Stimulated activated CD4-positive, alpha-beta T cell treated with anti-CD3 and anti-CD28 coated beads, Interleukin-12 subunit alpha, Interleukin-12 subunit beta, amount 100 ng/mL, for 4 hours (primary cell): ENCODE measurements at regions not wholly inside any gene's neighbourhood (a gene's known extent, or its start where the extent isn't known, plus 50 kb on each side); places are given as distances from the start of the nearest gene placed in this dataset.
"Not testable (repeated sequence)": the region's sequence is repeated elsewhere in the genome, so short reads cannot be mapped to it uniquely, and the experiment has no call there.

Source experiments
- DNase-seq: peaks from one replicate; pipeline ENCODE4 v3.0.0-alpha.2; 2020

GRCh38 chr5:61215996-61216395 is 53.7 kb upstream of the SMIM15 start:
- DNase-seq: no peak

- DNase-seq: no peak
These were observed 54.5 kb upstream of the SMIM15 start for GRCh38 chr5:61216741-61217140.

- DNase-seq: no peak
These were observed 54.9 kb upstream of the SMIM15 start for GRCh38 chr5:61217214-61217613.

GRCh38 chr5:61228229-61228628 is 66.0 kb upstream of the SMIM15 start:
- DNase-seq: no peak

GRCh38 chr5:61228691-61229280 is 66.5 kb upstream of the SMIM15 start:
- DNase-seq: no peak

- no peak for DNase-seq
These were observed 67.1 kb upstream of the SMIM15 start for GRCh38 chr5:61229416-61229815.

- no peak for DNase-seq
These were observed 68.2 kb upstream of the SMIM15 start for GRCh38 chr5:61230492-61230891.

GRCh38 chr5:61231813-61232212 is 69.5 kb upstream of the SMIM15 start:
- no peak for DNase-seq

GRCh38 chr5:61232490-61233050 is 70.3 kb upstream of the SMIM15 start:
- no peak for DNase-seq

- DNase-seq: no peak
These were observed 71.8 kb upstream of the SMIM15 start for GRCh38 chr5:61234019-61234418.

- DNase-seq: not testable (repeated sequence)
These were observed 74.4 kb upstream of the SMIM15 start for GRCh38 chr5:61236715-61237114.

GRCh38 chr5:61245486-61245885 is 83.2 kb upstream of the SMIM15 start:
- no peak for DNase-seq

GRCh38 chr5:61245936-61246335 is 83.7 kb upstream of the SMIM15 start:
- DNase-seq: no peak

- no peak for DNase-seq
These were observed 84.6 kb upstream of the SMIM15 start for GRCh38 chr5:61246768-61247307.

GRCh38 chr5:61251874-61252642 is 80.0 kb upstream of the ZSWIM6 start:
- no peak for DNase-seq

- no peak for DNase-seq
These were observed 79.5 kb upstream of the ZSWIM6 start for GRCh38 chr5:61252643-61252925.

GRCh38 chr5:61253547-61253946 is 78.5 kb upstream of the ZSWIM6 start:
- no peak for DNase-seq

GRCh38 chr5:61254969-61255555 is 77.0 kb upstream of the ZSWIM6 start:
- DNase-seq: no peak

GRCh38 chr5:61256474-61256873 is 75.6 kb upstream of the ZSWIM6 start:
- DNase-seq: no peak

- no peak for DNase-seq
These were observed 74.6 kb upstream of the ZSWIM6 start for GRCh38 chr5:61257421-61257820.

GRCh38 chr5:61261136-61261535 is 70.9 kb upstream of the ZSWIM6 start:
- DNase-seq: no peak

- no peak for DNase-seq
These were observed 70.0 kb upstream of the ZSWIM6 start for GRCh38 chr5:61262080-61262479.

- no peak for DNase-seq
These were observed 69.0 kb upstream of the ZSWIM6 start for GRCh38 chr5:61263072-61263471.
